ENCODE measurements at regions not wholly inside any gene's neighbourhood (a gene's known extent, or its start where the extent isn't known, plus 50 kb on each side); places are given as distances from the start of the nearest gene placed in this dataset.

GRCh38 chr2:58957188-58957840, 716.2 kb upstream of the FANCL start:
- H3K79me2 ChIP-seq (ENCODE audit: control insufficient read depth in 1 of 2, insufficient read depth in 2 of 2, low read length in 2 of 2), result no peaks in the 10 kb centered on the region
- peak overlapping the region; percentile 95; the same call in 1 of the 2 replicates for H2BK15ac ChIP-seq (ENCODE audit: low read length)
- DNase-seq (ENCODE audit: low read depth in 1 of 2, low spot score in 2 of 2), result no peak
- H3K9ac ChIP-seq (replicated peaks in 1 of 4; ENCODE audit: extremely low read depth in 1 of 4, low read depth in 3 of 4, low read length in 3 of 4), result no peak overlapping the region
- H2BK120ac ChIP-seq (replicated peaks; ENCODE audit: low read depth, low read length), result no peak overlapping the region
- H4K5ac ChIP-seq (ENCODE audit: insufficient read length, low read depth, low read length), result no peak overlapping the region
- H2AFZ ChIP-seq (ENCODE audit: low read length), result 0 out of 2 replicates have a peak overlapping the region, but pooled peaks have one; percentile 6
- no peak overlapping the region for H3K27ac ChIP-seq (ENCODE audit: low read depth, low read length)
- no peaks in the 10 kb centered on the region; a peak in 1 of 7 replicates for H3K27me3 ChIP-seq (replicated peaks in 1 of 4; ENCODE audit: control insufficient read depth in 3 of 4, extremely low read depth in 1 of 4, insufficient read depth in 3 of 4, low read length in 3 of 4)
- no peak overlapping the region for H2BK20ac ChIP-seq (ENCODE audit: low read length)
- H3K4me3 ChIP-seq (ENCODE audit: extremely low read depth in 1 of 4, insufficient read depth in 2 of 4, low read depth in 3 of 4, low read length in 4 of 4), result no peak overlapping the region
- no peaks in the 10 kb centered on the region for H4K20me1 ChIP-seq (replicated peaks in 1 of 2; ENCODE audit: control insufficient read depth in 1 of 2, insufficient read depth in 2 of 2, low read length in 2 of 2)
- no peaks in the 10 kb centered on the region for H3K36me3 ChIP-seq (ENCODE audit: control insufficient read depth in 2 of 4, insufficient read depth in 4 of 4, low read length in 3 of 4)
- no peak overlapping the region; the same call in 1 of the 2 replicates for H4K8ac ChIP-seq (ENCODE audit: extremely low read depth, insufficient read depth, low read length)
- 88% methylated on average over 4 of the region's 4 CpGs; no CpG with 5 or more reads in 1 of the 2 experiments for WGBS, 2 experiments (ENCODE audit: extremely low coverage in 1 of 2, insufficient coverage in 1 of 2, insufficient read length in 1 of 2, insufficient replicate concordance in 2 of 2, low coverage in 1 of 2, low lambda C conversion rate in 2 of 2, missing lambda C conversion rate in 1 of 2)
- H3K56ac ChIP-seq (replicated peaks; ENCODE audit: insufficient read length, low read depth, low read length), result no peak overlapping the region
- H3K9me3 ChIP-seq (ENCODE audit: insufficient read depth in 2 of 2, low read depth in 1 of 2, low read length in 1 of 2), result no peaks in the 10 kb centered on the region
- H3K79me1 ChIP-seq (ENCODE audit: low read depth, low read length), result no peaks in the 10 kb centered on the region
- H3K4me2 ChIP-seq (ENCODE audit: insufficient read depth in 1 of 2, low read depth in 2 of 2, low read length in 2 of 2), result no peak overlapping the region
- no peak overlapping the region for H3K4ac ChIP-seq (replicated peaks; ENCODE audit: insufficient read length, low read depth, low read length)
- no peak overlapping the region for H3K14ac ChIP-seq (ENCODE audit: insufficient read length)
- no peak overlapping the region for H4K91ac ChIP-seq (replicated peaks; ENCODE audit: insufficient read length, low read length)
- H2BK12ac ChIP-seq (ENCODE audit: low read depth, low read length), result peak overlapping the region; percentile 78; the same call in 1 of the 2 replicates
- H3K4me1 ChIP-seq (replicated peaks in 1 of 4; ENCODE audit: control insufficient read depth in 3 of 4, insufficient read depth in 4 of 4, low read length in 3 of 4), result peaks cover 10 to 18% (median 15%) of the 10 kb centered on the region in 4 experiments; a peak in 6 of 7 replicates
- ChIA-PET POLR2A (ENCODE audit: partially characterized antibody) (interaction anchor here (0.7 kb wide), 1 partner anchor 16 kb away, joined by 3 read pairs; no protein-coding TSS in a partner anchor), CTCF (ENCODE audit: partially characterized antibody) (interaction anchor here (0.9 kb wide), 1 partner anchor 117 kb away, joined by 3 read pairs; no protein-coding TSS in a partner anchor)
- no peak overlapping the region for H3K18ac ChIP-seq (ENCODE audit: extremely low read depth, low read length)
- no peaks in the 10 kb centered on the region for H3K23me2 ChIP-seq (ENCODE audit: low read depth, low read length)
- FAIRE-seq, result no peak
- no peak overlapping the region for H3K23ac ChIP-seq (ENCODE audit: insufficient read length)
- H2BK5ac ChIP-seq (ENCODE audit: low read depth, low read length), result 0 out of 2 replicates have a peak overlapping the region, but pooled peaks have one; percentile 18
- H2AK5ac ChIP-seq (ENCODE audit: low read depth, low read length), result no peak overlapping the region
- no peak for TF ChIP-seq RFX5 (IDR thresholded peaks at IDR 0.05; ENCODE audit: borderline replicate concordance, low read depth, low read length)
